Heart left ventricle (tissue), 16 donors: ENCODE measurements at regions not wholly inside any gene's neighbourhood (a gene's known extent, or its start where the extent isn't known, plus 50 kb on each side); places are given as distances from the start of the nearest gene placed in this dataset.

Experiments used
- ATAC-seq, 4 donors: fragments of 200-7000 bp; cut with Tn5 transposase; one replicate each; pipeline ENCODE4 v1.9.1; 2020 to 2022; ENCODE audit warnings: moderate library complexity in 4 of 4, mild to moderate bottlenecking in 3 of 4, moderate number of reproducible peaks in 1 of 4
- DNase-seq, 5 donors: peaks; one replicate each; pipeline ENCODE4 v3.0.0-alpha.2; 2020
- H3K27ac ChIP-seq, 12 donors: fragments of 200-600 bp; sonication (generic) in 4 of 12; one replicate each; pipeline versions ENCODE4 v1.5.0 to v1.8.0; 2016 to 2022; ENCODE audit warnings: mild to moderate bottlenecking in 2 of 12
- H3K27me3 ChIP-seq, 9 donors: fragments of 200-600 bp; sonication (generic) in 2 of 9; one replicate each; pipeline versions ENCODE4 v1.5.1 to v1.8.0; 2016 to 2022; ENCODE audit warnings: mild to moderate bottlenecking in 3 of 9
- H3K36me3 ChIP-seq, 9 donors: fragments of 200-600 bp; sonication (generic) in 2 of 9; one replicate each; pipeline versions ENCODE4 v1.5.0 to v1.8.0; 2018 to 2022; ENCODE audit warnings: mild to moderate bottlenecking in 2 of 9
- H3K4me1 ChIP-seq, 12 donors: fragments of 200-600 bp; sonication (generic) in 4 of 12; one replicate each; pipeline versions ENCODE4 v1.5.0 to v1.8.0; 2016 to 2022; ENCODE audit warnings: mild to moderate bottlenecking in 3 of 12
- H3K4me3 ChIP-seq, 12 donors: fragments of 200-600 bp; sonication (generic) in 4 of 12; one replicate each; pipeline versions ENCODE4 v1.5.0 to v1.8.0; 2017 to 2022; ENCODE audit warnings: mild to moderate bottlenecking in 9 of 12, moderate library complexity in 4 of 12
- H3K9me3 ChIP-seq, 12 donors: fragments of 200-600 bp; sonication (generic) in 4 of 12; one replicate each; pipeline versions ENCODE4 v1.5.0 to v1.8.0; 2016 to 2022; ENCODE audit warnings: mild to moderate bottlenecking in 1 of 12
- CTCF ChIP-seq, 12 donors: fragments of 200-600 bp; sonication (generic) in 4 of 12; IDR thresholded peaks; one replicate each; pipeline versions ENCODE4 v1.5.0 to v1.8.0; 2018 to 2022; ENCODE audit warnings: antibody characterized with exemption in 12 of 12, mild to moderate bottlenecking in 5 of 12
- POLR2A ChIP-seq, 2 donors: fragments of 450-650 bp; IDR thresholded peaks; one replicate each; pipeline ENCODE4 v1.6.1; 2017; ENCODE audit warnings: antibody characterized with exemption in 2 of 2, mild to moderate bottlenecking in 2 of 2, moderate library complexity in 2 of 2
- WGBS, 4 donors: extraction: QIAGEN DNeasy Blood & Tissue Kit in 2 of 4; methylation state at CpG; one replicate each; pipeline versions ENCODE4 v1.1.5 to v1.1.7; 2013 to 2018; 5-methylcytosine and 5-hydroxymethylcytosine counted together
- intact Hi-C, 10 donors: fragments of 100-400 bp; cut with DNase I; formaldehyde crosslinking; loops; one replicate each; pipeline versions ENCODE4 v1.11.1 to v1.14.2; 2022
- donor health status: ischemic (EF 13 %, LVEDD 7.1; RV severe dilation, severe dysfunction).
- donor health status: healthy with polysubstance abuse.
- donor health status: DM: no; HTN: yes; CAD: no.
- donor health status: DM: no; HTN: no; CAD: no.
- donor health status: ischemic (EF 25% LVEDD 6.9; RV normal size, moderate dysfunction).
- donor health status: ischemic (EF 25% LVEDD 5.7; RV mildly dilated, moderate dysfunction).
- donor health status: healthy.
- donor health status: DM: yes; HTN: yes; CAD: no.
- donor health status: ischemic (EF 35%, LVEDD 5.7; RV mildly dilated, moderate dysfunction).
- donor health status: nonischemic (EF 11% LVEDD 7.7; RV severe dilation, severe dysfunction).
- donor health status: DM: yes; HTN: yes; CAD: no.
- donor health status: PGD.
- donor health status: ischemic (EF 29% LVEDD 5.4; RV normal size, mild dysfunction).
- donor health status: nonischemic (EF 23%, LVEDD 6.1; RV moderate dilation, normal function).

GRCh38 chr19:34305221-34306083 lies 51.1 kb downstream of the GARRE1 start:
- Histone ChIP-seq H3K4me3 (no peak overlapping the region), H3K4me1 (peaks cover 4 to 46% (median 31%) of the 10 kb centered on the region in 12 donors), H3K27me3 (no peaks in the 10 kb centered on the region), H3K36me3 (peaks cover 0 to 55% (median 26%) of the 10 kb centered on the region in 9 donors), H3K27ac (peak overlapping the region in 11 of 12 donors; percentile 22 to 76 (median 65)), H3K9me3 (no peaks in the 10 kb centered on the region)
- peak in 3 of 4 donors; percentile 37 to 52 (median 37) for ATAC-seq
- 48 to 59% (median 56%) methylated on average over 10 of the region's 10 CpGs for WGBS, 4 donors
- no peak for TF ChIP-seq POLR2A (IDR thresholded peaks at IDR 0.05)
- no peak for TF ChIP-seq CTCF (IDR thresholded peaks at IDR 0.05)
- no peak for DNase-seq
- intact Hi-C loops = no loop called here

GRCh38 chr19:34306213-34306661 lies 51.9 kb downstream of the GARRE1 start:
- H3K4me3 ChIP-seq = no peak overlapping the region
- H3K36me3 ChIP-seq = peaks cover 0 to 47% (median 18%) of the 10 kb centered on the region in 9 donors
- no peaks in the 10 kb centered on the region for H3K27me3 ChIP-seq
- peaks cover 4 to 48% (median 37%) of the 10 kb centered on the region in 12 donors for H3K4me1 ChIP-seq
- peak; percentile 13 to 54 (median 21) for ATAC-seq
- WGBS, 4 donors = 73 to 82% (median 77%) methylated on average over 2 of the region's 2 CpGs
- no peak for DNase-seq
- intact Hi-C loops = no loop called here
- no peak for TF ChIP-seq CTCF (IDR thresholded peaks at IDR 0.05)
- TF ChIP-seq POLR2A (IDR thresholded peaks at IDR 0.05) = no peak
- peak overlapping the region in 11 of 12 donors; percentile 22 to 76 (median 65) for H3K27ac ChIP-seq
- no peaks in the 10 kb centered on the region for H3K9me3 ChIP-seq

GRCh38 chr19:34306824-34307223 lies 52.5 kb downstream of the GARRE1 start:
- peaks cover 0 to 41% (median 14%) of the 10 kb centered on the region in 9 donors for H3K36me3 ChIP-seq
- H3K4me3 ChIP-seq = no peak overlapping the region
- ATAC-seq (no peak), DNase-seq (no peak)
- intact Hi-C loops = no loop called here
- H3K27me3 ChIP-seq = no peaks in the 10 kb centered on the region
- H3K4me1 ChIP-seq = peaks cover 4 to 48% (median 39%) of the 10 kb centered on the region in 12 donors
- H3K9me3 ChIP-seq = no peaks in the 10 kb centered on the region
- H3K27ac ChIP-seq = peak overlapping the region in 11 of 12 donors; percentile 22 to 76 (median 65)
- WGBS, 4 donors = 81 to 89% (median 87%) methylated on average over 6 of the region's 6 CpGs
- TF ChIP-seq POLR2A (IDR thresholded peaks at IDR 0.05) = no peak
- TF ChIP-seq CTCF (IDR thresholded peaks at IDR 0.05) = no peak
